ENCODE measurements at regions not wholly inside any gene's neighbourhood (a gene's known extent, or its start where the extent isn't known, plus 50 kb on each side); places are given as distances from the start of the nearest gene placed in this dataset.

GRCh38 chr2:59398081-59398480 is 1155.4 kb downstream of the BCL11A start:
- no TSS peak for BruUV-seq (replicated peaks)

GRCh38 chr2:59395119-59395518 is 1154.0 kb upstream of the FANCL start:
- ChIA-PET RAD21 (ENCODE audit: unreplicated experiment) (no interaction called here), SMC1A (ENCODE audit: uncharacterized antibody, unreplicated experiment) (interaction anchor here (0.6 to 2.9 kb wide), 2 partner anchors 11 to 1428 kb away, joined by 3 to 10 read pairs; no protein-coding TSS in a partner anchor), CTCF (interaction anchor here (1.1 kb wide), 1 partner anchor 18 kb away, joined by 4 read pairs; no protein-coding TSS in a partner anchor), POLR2A (no interaction called here)
- no TSS peak for BruUV-seq (replicated peaks)
- Histone ChIP-seq H3K27me3 (replicated peaks in 1 of 2; ENCODE audit: control insufficient read depth in 2 of 2, insufficient read depth in 2 of 2, low read length in 1 of 2) (no peaks in the 10 kb centered on the region), H3K36me3 (ENCODE audit: control insufficient read depth in 2 of 2, insufficient read depth in 2 of 2, low read length in 1 of 2) (no peaks in the 10 kb centered on the region), H3K27ac (ENCODE audit: control insufficient read depth, insufficient read depth) (no peak overlapping the region), H3K79me2 (ENCODE audit: control insufficient read depth, insufficient read depth, low read length) (no peaks in the 10 kb centered on the region), H3K9me3 (replicated peaks; ENCODE audit: control insufficient read depth, insufficient read depth, low read length) (no peaks in the 10 kb centered on the region), H3K4me3 (no peak overlapping the region), H3K9ac (ENCODE audit: control insufficient read depth, insufficient read depth, low read length) (no peak overlapping the region), H3K4me1 (ENCODE audit: control insufficient read depth, insufficient read depth, low read length) (no peaks in the 10 kb centered on the region), H3K4me2 (ENCODE audit: control insufficient read depth, insufficient read depth) (no peak overlapping the region), H2AFZ (ENCODE audit: control insufficient read depth, low read depth, low read length) (no peak overlapping the region), H4K20me1 (ENCODE audit: control insufficient read depth, insufficient read depth) (no peaks in the 10 kb centered on the region)
- in situ Hi-C loops (cut with MboI) (no loop called here), intact Hi-C loops (cut with micrococcal nuclease; ENCODE audit: unreplicated experiment) (loop anchor here (1.0 kb wide), 1 partner anchor 9 kb away; no protein-coding TSS in a partner anchor)
- DNase-seq (ENCODE audit: low read depth, low spot score) (no peak), FAIRE-seq (no peak), ATAC-seq (no peak)
- 79% methylated on average over 4 of the region's 4 CpGs for WGBS (ENCODE audit: insufficient coverage, insufficient replicate concordance, low lambda C conversion rate, missing lambda C conversion rate)
- TF ChIP-seq FOS (IDR thresholded peaks at IDR 0.05; ENCODE audit: borderline replicate concordance, extremely low read depth, insufficient read length) (no peak), YBX1 (IDR thresholded peaks at IDR 0.05) (no peak), ZNF687 (IDR thresholded peaks at IDR 0.05) (no peak), POU2F2 (IDR thresholded peaks at IDR 0.05; ENCODE audit: borderline replicate concordance, low read depth, low read length) (no peak), SUZ12 (IDR thresholded peaks at IDR 0.05; ENCODE audit: unreplicated experiment) (no peak), PAX5 (IDR thresholded peaks at IDR 0.05; ENCODE audit: borderline replicate concordance, low read depth, low read length) (no peak), NFIC (IDR thresholded peaks at IDR 0.05; ENCODE audit: low read depth, low read length) (no peak), CEBPB (IDR thresholded peaks at IDR 0.05; ENCODE audit: borderline replicate concordance in 1 of 2, low read depth in 2 of 2, low read length in 2 of 2) (no peak), BCL11A (IDR thresholded peaks at IDR 0.05; ENCODE audit: low read depth, low read length) (no peak), MYC (IDR thresholded peaks at IDR 0.05; ENCODE audit: insufficient read depth, insufficient read length, insufficient replicate concordance, low read length, severe bottlenecking) (no peak), LARP7 (IDR thresholded peaks at IDR 0.05) (no peak), SREBF2 (IDR thresholded peaks at IDR 0.05; ENCODE audit: low read length) (no peak)

More at GRCh38 chr2:59398081-59398480, 1155.4 kb downstream of the BCL11A start:
- H3K27ac ChIP-seq (ENCODE audit: control insufficient read depth, insufficient read depth) = no peak overlapping the region
- ChIA-PET CTCF (no interaction called here), RAD21 (ENCODE audit: unreplicated experiment) (no interaction called here), POLR2A (no interaction called here), SMC1A (ENCODE audit: uncharacterized antibody, unreplicated experiment) (no interaction called here)
- intact Hi-C loops (cut with micrococcal nuclease; ENCODE audit: unreplicated experiment) (no loop called here), in situ Hi-C loops (cut with MboI) (no loop called here)
- H3K4me3 ChIP-seq = no peak overlapping the region
- H3K4me1 ChIP-seq (ENCODE audit: control insufficient read depth, insufficient read depth, low read length) = no peaks in the 10 kb centered on the region
- H3K4me2 ChIP-seq (ENCODE audit: control insufficient read depth, insufficient read depth) = no peak overlapping the region
- H4K20me1 ChIP-seq (ENCODE audit: control insufficient read depth, insufficient read depth) = no peaks in the 10 kb centered on the region
- no peak overlapping the region for H3K9ac ChIP-seq (ENCODE audit: control insufficient read depth, insufficient read depth, low read length)
- FAIRE-seq = no peak
- no peak for DNase-seq (ENCODE audit: low read depth, low spot score)
- no peak for ATAC-seq
- H3K79me2 ChIP-seq (ENCODE audit: control insufficient read depth, insufficient read depth, low read length) = no peaks in the 10 kb centered on the region
- TF ChIP-seq KAT2A (conservative IDR thresholded peaks at IDR 0.05; ENCODE audit: control insufficient read depth, low read depth, low read length) = no peak
- no peak for TF ChIP-seq NFIC (IDR thresholded peaks at IDR 0.05; ENCODE audit: low read depth, low read length)
- TF ChIP-seq IKZF2 (IDR thresholded peaks at IDR 0.05) = no peak
- no peaks in the 10 kb centered on the region for H3K36me3 ChIP-seq (ENCODE audit: control insufficient read depth in 2 of 2, insufficient read depth in 2 of 2, low read length in 1 of 2)
- H3K9me3 ChIP-seq (replicated peaks; ENCODE audit: control insufficient read depth, insufficient read depth, low read length) = no peaks in the 10 kb centered on the region
- no peaks in the 10 kb centered on the region for H3K27me3 ChIP-seq (replicated peaks in 1 of 2; ENCODE audit: control insufficient read depth in 2 of 2, insufficient read depth in 2 of 2, low read length in 1 of 2)
- no peak overlapping the region for H2AFZ ChIP-seq (ENCODE audit: control insufficient read depth, low read depth, low read length)

Measured in GM12878 (cell line).